ENCODE measurements at regions not wholly inside any gene's neighbourhood (a gene's known extent, or its start where the extent isn't known, plus 50 kb on each side); places are given as distances from the start of the nearest gene placed in this dataset.
"Not testable (repeated sequence)": the region's sequence is repeated elsewhere in the genome, so short reads cannot be mapped to it uniquely, and the experiment has no call there.

- 62 to 64% methylated on average over 5 of the region's 5 CpGs for WGBS, 2 donors
- Histone ChIP-seq H3K36me3 (no peaks in the 10 kb centered on the region), H3K27ac (no peak overlapping the region), H3K4me1 (no peaks in the 10 kb centered on the region), H3K27me3 (no peaks in the 10 kb centered on the region), H3K4me3 (no peak overlapping the region), H3K9me3 (peaks cover 0 to 3% (median 0%) of the 10 kb centered on the region in 4 donors)
- no peak for TF ChIP-seq POLR2A (IDR thresholded peaks at IDR 0.05)
- TF ChIP-seq EP300 (IDR thresholded peaks at IDR 0.05): no peak
- TF ChIP-seq CTCF (IDR thresholded peaks at IDR 0.05): no peak
- no peak for DNase-seq (ENCODE audit: low spot score in 2 of 2)
Observed at GRCh38 chr7:17103984-17104383, 194.5 kb upstream of the AHR start.

GRCh38 chr7:17104419-17104818, 194.0 kb upstream of the AHR start:
- whole genome bisulfite sequencing, 2 donors: 82 to 85% methylated on average over 3 of the region's 3 CpGs
- no peak for DNase-seq (ENCODE audit: low spot score in 2 of 2)
- Histone ChIP-seq H3K27ac (no peak overlapping the region), H3K36me3 (no peaks in the 10 kb centered on the region), H3K4me3 (no peak overlapping the region), H3K9me3 (peaks cover 0 to 3% (median 0%) of the 10 kb centered on the region in 4 donors), H3K27me3 (no peaks in the 10 kb centered on the region), H3K4me1 (peaks cover 0 to 4% (median 0%) of the 10 kb centered on the region in 4 donors)
- TF ChIP-seq CTCF (IDR thresholded peaks at IDR 0.05): no peak
- no peak for TF ChIP-seq EP300 (IDR thresholded peaks at IDR 0.05)
- no peak for TF ChIP-seq POLR2A (IDR thresholded peaks at IDR 0.05)

- no peaks in the 10 kb centered on the region for H3K27me3 ChIP-seq
- H3K27ac ChIP-seq: no peak overlapping the region
- H3K4me1 ChIP-seq: peaks cover 0 to 5% (median 0%) of the 10 kb centered on the region in 4 donors
- no peaks in the 10 kb centered on the region for H3K36me3 ChIP-seq
- no peak overlapping the region for H3K4me3 ChIP-seq
- TF ChIP-seq CTCF (IDR thresholded peaks at IDR 0.05) (no peak), POLR2A (IDR thresholded peaks at IDR 0.05) (no peak), EP300 (IDR thresholded peaks at IDR 0.05) (no peak)
- DNase-seq (ENCODE audit: low spot score in 2 of 2): no peak
- H3K9me3 ChIP-seq: peaks cover 0 to 3% (median 0%) of the 10 kb centered on the region in 4 donors
Observed at GRCh38 chr7:17105701-17106100, 192.8 kb upstream of the AHR start.

- no peak for TF ChIP-seq CTCF (IDR thresholded peaks at IDR 0.05)
- TF ChIP-seq EP300 (IDR thresholded peaks at IDR 0.05): no peak
- TF ChIP-seq POLR2A (IDR thresholded peaks at IDR 0.05): no peak
- Histone ChIP-seq H3K4me3 (no peak overlapping the region), H3K27ac (no peak overlapping the region), H3K4me1 (peaks cover 0 to 5% (median 0%) of the 10 kb centered on the region in 4 donors), H3K36me3 (no peaks in the 10 kb centered on the region), H3K27me3 (no peaks in the 10 kb centered on the region), H3K9me3 (no peaks in the 10 kb centered on the region)
- DNase-seq (ENCODE audit: low spot score in 2 of 2): no peak
- 95 to 96% methylated on average over 2 of the region's 2 CpGs for whole genome bisulfite sequencing, 2 donors
Observed at GRCh38 chr7:17108049-17108584, 190.3 kb upstream of the AHR start.

DNA sequence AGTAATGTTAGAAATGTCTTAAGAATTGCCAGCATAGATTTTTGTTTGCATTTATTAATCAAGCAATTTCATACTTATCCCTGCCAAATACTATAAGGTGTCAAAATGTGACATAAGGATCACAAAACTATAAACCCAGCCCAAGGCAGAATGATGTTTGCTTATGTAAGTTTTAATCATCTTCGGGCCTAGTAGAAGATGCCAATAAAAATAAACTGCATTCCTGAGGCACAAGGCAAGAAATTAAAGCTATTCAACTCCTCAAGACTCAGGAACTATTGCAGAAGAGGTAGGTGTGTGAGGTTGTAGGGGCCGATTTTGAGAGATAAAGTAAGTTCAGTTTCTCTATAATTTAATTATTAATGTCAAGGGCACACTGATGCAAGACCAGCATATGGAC, 189.4 kb upstream of the AHR start:
- TF ChIP-seq POLR2A (IDR thresholded peaks at IDR 0.05) (no peak), CTCF (IDR thresholded peaks at IDR 0.05) (no peak), EP300 (IDR thresholded peaks at IDR 0.05) (no peak)
- H3K27me3 ChIP-seq: no peaks in the 10 kb centered on the region
- no peak overlapping the region for H3K27ac ChIP-seq
- H3K4me1 ChIP-seq: peaks cover 0 to 5% (median 0%) of the 10 kb centered on the region in 4 donors
- WGBS, 2 donors: 43 to 44% methylated on average over 2 of the region's 2 CpGs
- no peaks in the 10 kb centered on the region for H3K36me3 ChIP-seq
- no peak overlapping the region for H3K4me3 ChIP-seq
- no peak for DNase-seq (ENCODE audit: low spot score in 2 of 2)
- H3K9me3 ChIP-seq: no peaks in the 10 kb centered on the region

GRCh38 chr7:17113770-17114169, 184.7 kb upstream of the AHR start:
- not testable (repeated sequence) for H3K36me3 ChIP-seq; H3K4me1 ChIP-seq; H3K27ac ChIP-seq; H3K27me3 ChIP-seq; H3K9me3 ChIP-seq; DNase-seq (ENCODE audit: low spot score in 2 of 2); H3K4me3 ChIP-seq
- 94 to 97% methylated on average over 2 of the region's 2 CpGs for WGBS, 2 donors

Measured in tibial nerve (tissue), 4 donors.